GM12878 (cell line): ENCODE measurements at regions not wholly inside any gene's neighbourhood (a gene's known extent, or its start where the extent isn't known, plus 50 kb on each side); places are given as distances from the start of the nearest gene placed in this dataset.

Experiments used
- ATAC-seq: fragments of 200-7000 bp; cut with Tn5 transposase; 3 replicates; pipeline ENCODE4 v1.9.1; 2020; ENCODE audit warnings: mild to moderate bottlenecking, moderate library complexity
- BruUV-seq: library from RNA; stranded (reverse); fragments of 400-500 nt; replicated peaks from 2 replicates; lab custom pipeline; 2021; lab: Mats Ljungman, UMichigan
- CTCF ChIA-PET: fragments of 300-600 bp; sonication (Branson Sonifier 250); formaldehyde crosslinking; extraction: SDS; loops from one replicate; lab custom pipeline; 2021; ENCODE audit warnings: inconsistent platforms; lab: Yijun Ruan, JAX
- POLR2A ChIA-PET: fragments of 350-600 bp; formaldehyde crosslinking; extraction: SDS; loops from one replicate; lab custom pipeline; 2021; ENCODE audit warnings: inconsistent platforms; lab: Charles Lee
- RAD21 ChIA-PET: fragments of 300-600 bp; sonication (Branson Sonifier 250); formaldehyde crosslinking; loops from one replicate; lab custom pipeline; 2023; ENCODE audit warnings: antibody characterized with exemption; ENCODE audit not compliant: unreplicated experiment; lab: Charles Lee
- SMC1A ChIA-PET: fragments of 300-600 bp; sonication (Branson Sonifier 250); formaldehyde crosslinking; loops from one replicate; lab custom pipeline; 2023; ENCODE audit not compliant: unreplicated experiment, uncharacterized antibody; lab: Charles Lee
- DNase-seq: peaks from one replicate; pipeline ENCODE4 v3.0.0-alpha.2; 2011; ENCODE audit warnings: low read depth, low spot score
- FAIRE-seq: peaks from 3 replicates; lab custom pipeline; 2011; peaks lifted over from hg19 to GRCh38; lab: Jason Lieb, UNC
- H2AFZ ChIP-seq: 2 replicates; pipeline ENCODE4 v1.6.0; 2011; ENCODE audit warnings: low read depth, low read length, control low read depth; ENCODE audit not compliant: control insufficient read depth
- H3K27ac ChIP-seq: 2 replicates; pipeline ENCODE4 v1.5.1; 2011; ENCODE audit warnings: control low read depth; ENCODE audit not compliant: control insufficient read depth, insufficient read depth
- H3K27me3 ChIP-seq, 2 experiments: replicated peaks in 1 of 2; 2 replicates each; pipeline versions ENCODE4 v1.6.0 to v1.6.1; 2011; ENCODE audit warnings: low read length in 1 of 2; ENCODE audit not compliant: control insufficient read depth in 2 of 2, insufficient read depth in 2 of 2
- H3K36me3 ChIP-seq, 2 experiments: 2 replicates each; pipeline ENCODE4 v1.5.1; 2011; ENCODE audit warnings: low read length in 1 of 2; ENCODE audit not compliant: control insufficient read depth in 2 of 2, insufficient read depth in 2 of 2
- H3K4me1 ChIP-seq: 2 replicates; pipeline ENCODE4 v1.6.1; 2011; ENCODE audit warnings: mild to moderate bottlenecking, low read length, moderate library complexity, mixed read lengths; ENCODE audit not compliant: control insufficient read depth, insufficient read depth
- H3K4me2 ChIP-seq: 2 replicates; pipeline ENCODE4 v1.6.0; 2011; ENCODE audit warnings: control low read depth; ENCODE audit not compliant: control insufficient read depth, insufficient read depth
- H3K4me3 ChIP-seq: fragments of 200-600 bp; sonication (generic); 2 replicates; pipeline ENCODE4 v1.5.1; 2016
- H3K79me2 ChIP-seq: 2 replicates; pipeline ENCODE4 v1.6.0; 2011; ENCODE audit warnings: low read length; ENCODE audit not compliant: control insufficient read depth, insufficient read depth
- H3K9ac ChIP-seq: 2 replicates; pipeline ENCODE4 v1.8.0; 2011; ENCODE audit warnings: low read length, control low read depth, mixed read lengths; ENCODE audit not compliant: control insufficient read depth, insufficient read depth
- H3K9me3 ChIP-seq: replicated peaks from 3 replicates; pipeline ENCODE4 v1.5.1; 2011; ENCODE audit warnings: mild to moderate bottlenecking, low read length; ENCODE audit not compliant: control insufficient read depth, insufficient read depth
- H4K20me1 ChIP-seq: 2 replicates; pipeline ENCODE4 v1.6.0; 2011; ENCODE audit not compliant: control insufficient read depth, insufficient read depth
- BCL11A ChIP-seq: IDR thresholded peaks from 2 replicates; pipeline ENCODE4 v1.6.1; 2011; ENCODE audit warnings: low read depth, low read length
- CHD2 ChIP-seq: IDR thresholded peaks from 2 replicates; pipeline ENCODE4 v1.6.1; 2011; ENCODE audit warnings: low read depth, low read length, improper control_type of control experiment, borderline replicate concordance
- HDAC6 ChIP-seq: fragments of 200-600 bp; sonication (generic); IDR thresholded peaks from one replicate; pipeline ENCODE4 v1.8.0; 2017; ENCODE audit warnings: antibody characterized with exemption; ENCODE audit not compliant: unreplicated experiment
- LARP7 ChIP-seq: fragments of 450-650 bp; IDR thresholded peaks from 2 replicates; pipeline ENCODE4 v1.6.1; 2017; ENCODE audit warnings: mild to moderate bottlenecking
- NKRF ChIP-seq: fragments of 450-650 bp; conservative IDR thresholded peaks from 2 replicates; pipeline ENCODE4 v1.6.1; 2017; ENCODE audit warnings: mild to moderate bottlenecking, moderate library complexity
- NR2C1 ChIP-seq: fragments of 450-650 bp; IDR thresholded peaks from 2 replicates; pipeline ENCODE4 v1.6.1; 2017; ENCODE audit warnings: antibody characterized with exemption, mild to moderate bottlenecking, moderate library complexity
- NRF1 ChIP-seq: conservative IDR thresholded peaks from 2 replicates; pipeline ENCODE4 v1.6.1; 2011; ENCODE audit warnings: mild to moderate bottlenecking, low read depth, low read length, improper control_type of control experiment
- PAX5 ChIP-seq: IDR thresholded peaks from 2 replicates; pipeline ENCODE4 v1.6.1; 2011; ENCODE audit warnings: low read depth, low read length, borderline replicate concordance
- PAX8 ChIP-seq: fragments of 450-650 bp; IDR thresholded peaks from 2 replicates; pipeline ENCODE4 v1.6.1; 2017; ENCODE audit warnings: mild to moderate bottlenecking, moderate library complexity
- RFX5 ChIP-seq: IDR thresholded peaks from 2 replicates; pipeline ENCODE4 v1.6.1; 2011; ENCODE audit warnings: low read depth, low read length, improper control_type of control experiment
- SIN3A ChIP-seq: IDR thresholded peaks from 2 replicates; pipeline ENCODE4 v1.6.1; 2012; ENCODE audit warnings: low read depth, low read length, improper control_type of control experiment
- TCF12 ChIP-seq: IDR thresholded peaks from 2 replicates; pipeline ENCODE4 v1.6.1; 2011; ENCODE audit warnings: low read depth, mild to moderate bottlenecking, low read length
- YBX1 ChIP-seq: fragments of 450-650 bp; IDR thresholded peaks from 2 replicates; pipeline ENCODE4 v1.6.1; 2016; ENCODE audit warnings: antibody characterized with exemption
- ZNF207 ChIP-seq: fragments of 450-650 bp; IDR thresholded peaks from 2 replicates; pipeline ENCODE4 v1.6.1; 2014; ENCODE audit warnings: antibody characterized with exemption, mild to moderate bottlenecking, borderline replicate concordance
- WGBS: methylation state at CpG from one replicate; pipeline ENCODE4 v1.1.6; 2016; ENCODE audit warnings: low lambda C conversion rate; ENCODE audit not compliant: insufficient replicate concordance, insufficient coverage; ENCODE audit errors: missing lambda C conversion rate; 5-methylcytosine and 5-hydroxymethylcytosine counted together
- in situ Hi-C: fragments of 300-500 bp; cut with MboI; formaldehyde crosslinking; loops from 9 replicates; pipeline ENCODE4 v1.14.3; 2018; ENCODE audit warnings: mixed read lengths
- intact Hi-C: fragments of 100-400 bp; cut with micrococcal nuclease; formaldehyde crosslinking; loops from one replicate; pipeline ENCODE4 v1.14.2; 2022; ENCODE audit not compliant: unreplicated experiment
- TF ChIP-seq, protein P1 (sequence below): fragments of 450-650 bp; formaldehyde crosslinking; IDR thresholded peaks from 2 replicates; pipeline ENCODE4 v1.4.0; 2022; ENCODE audit warnings: mild to moderate bottlenecking, moderate library complexity

- WGBS, result 26% methylated on average over 10 of the region's 10 CpGs
- BruUV-seq, result no TSS peak
- no peak for TF ChIP-seq PAX5
- TF ChIP-seq PAX8, result no peak
- TF ChIP-seq TCF12, result no peak
- no peak for TF ChIP-seq ZNF207
- no peak for TF ChIP-seq RFX5
- no peak for TF ChIP-seq LARP7
- TF ChIP-seq CHD2, result no peak
- no peak for TF ChIP-seq NRF1
- no peak for TF ChIP-seq SIN3A
- TF ChIP-seq, protein P1, sequence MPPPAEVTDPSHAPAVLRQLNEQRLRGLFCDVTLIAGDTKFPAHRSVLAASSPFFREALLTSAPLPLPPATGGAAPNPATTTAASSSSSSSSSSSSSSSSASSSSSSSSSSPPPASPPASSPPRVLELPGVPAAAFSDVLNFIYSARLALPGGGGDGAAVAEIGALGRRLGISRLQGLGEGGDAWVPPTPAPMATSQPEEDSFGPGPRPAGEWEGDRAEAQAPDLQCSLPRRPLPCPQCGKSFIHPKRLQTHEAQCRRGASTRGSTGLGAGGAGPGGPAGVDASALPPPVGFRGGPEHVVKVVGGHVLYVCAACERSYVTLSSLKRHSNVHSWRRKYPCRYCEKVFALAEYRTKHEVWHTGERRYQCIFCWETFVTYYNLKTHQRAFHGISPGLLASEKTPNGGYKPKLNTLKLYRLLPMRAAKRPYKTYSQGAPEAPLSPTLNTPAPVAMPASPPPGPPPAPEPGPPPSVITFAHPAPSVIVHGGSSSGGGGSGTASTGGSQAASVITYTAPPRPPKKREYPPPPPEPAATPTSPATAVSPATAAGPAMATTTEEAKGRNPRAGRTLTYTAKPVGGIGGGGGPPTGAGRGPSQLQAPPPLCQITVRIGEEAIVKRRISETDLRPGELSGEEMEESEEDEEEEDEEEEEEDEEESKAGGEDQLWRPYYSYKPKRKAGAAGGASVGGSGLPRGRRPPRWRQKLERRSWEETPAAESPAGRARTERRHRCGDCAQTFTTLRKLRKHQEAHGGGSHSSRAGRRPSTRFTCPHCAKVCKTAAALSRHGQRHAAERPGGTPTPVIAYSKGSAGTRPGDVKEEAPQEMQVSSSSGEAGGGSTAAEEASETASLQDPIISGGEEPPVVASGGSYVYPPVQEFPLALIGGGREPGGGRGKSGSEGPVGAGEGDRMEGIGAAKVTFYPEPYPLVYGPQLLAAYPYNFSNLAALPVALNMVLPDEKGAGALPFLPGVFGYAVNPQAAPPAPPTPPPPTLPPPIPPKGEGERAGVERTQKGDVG, result no peak
- no peak for TF ChIP-seq YBX1
- no peak for TF ChIP-seq HDAC6
- TF ChIP-seq BCL11A, result no peak
- no peak for TF ChIP-seq NR2C1
- TF ChIP-seq NKRF, result no peak
- TF ChIP-seq, all 136 proteins: peak for 0
- Histone ChIP-seq H3K27me3 (no peaks in the 10 kb centered on the region), H3K4me1 (no peaks in the 10 kb centered on the region), H3K27ac (no peak overlapping the region), H3K9ac (no peak overlapping the region), H3K79me2 (no peaks in the 10 kb centered on the region), H2AFZ (no peak overlapping the region), H4K20me1 (no peaks in the 10 kb centered on the region), H3K4me3 (no peak overlapping the region), H3K9me3 (no peaks in the 10 kb centered on the region), H3K36me3 (no peaks in the 10 kb centered on the region), H3K4me2 (no peak overlapping the region)
- ChIA-PET SMC1A (no interaction called here), POLR2A (no interaction called here), CTCF (interaction anchor here (1.2 to 2.0 kb wide), 2 partner anchors 25 to 27 kb away, joined by 5 to 7 read pairs; no protein-coding TSS in a partner anchor), RAD21 (no interaction called here)
- no peak for ATAC-seq
- no peak for FAIRE-seq
- in situ Hi-C loops, result no loop called here
- intact Hi-C loops, result no loop called here
- no peak for DNase-seq
Measured at GRCh38 chr6:74066168-74066871, 370.3 kb downstream of the CD109 start.
